OCI-LY7 (cell line): ENCODE measurements at regions not wholly inside any gene's neighbourhood (a gene's known extent, or its start where the extent isn't known, plus 50 kb on each side); places are given as distances from the start of the nearest gene placed in this dataset.

Experiments used
- BruUV-seq: library from RNA; stranded (reverse); fragments of 400-500 nt; replicated peaks from 2 replicates; lab custom pipeline; 2021; lab: Mats Ljungman, UMichigan
- CTCF ChIA-PET: fragments of 300-600 bp; sonication (Branson Sonifier 250); formaldehyde crosslinking; loops from one replicate; lab custom pipeline; 2022; ENCODE audit warnings: antibody characterized with exemption; ENCODE audit not compliant: unreplicated experiment; lab: Charles Lee
- POLR2A ChIA-PET: fragments of 300-600 bp; sonication (Branson Sonifier 250); formaldehyde crosslinking; loops from one replicate; lab custom pipeline; 2022; ENCODE audit warnings: antibody characterized with exemption; lab: Charles Lee
- DNase-seq: peaks from one replicate; pipeline ENCODE4 v3.0.0-alpha.2; 2015; ENCODE audit warnings: low spot score
- H2AFZ ChIP-seq: fragments of 200-600 bp; sonication (generic), shearing (Covaris generic); 2 replicates; pipeline ENCODE4 v1.6.1; 2014; ENCODE audit warnings: mild to moderate bottlenecking, antibody characterized with exemption, low read length, moderate library complexity
- H3K27ac ChIP-seq: fragments of 200-600 bp; sonication (generic); 2 replicates; pipeline ENCODE4 v1.5.1; 2014; ENCODE audit warnings: mixed run types, low read depth, mild to moderate bottlenecking, moderate library complexity, low read length, inconsistent platforms; ENCODE audit not compliant: poor library complexity, severe bottlenecking
- H3K36me3 ChIP-seq: fragments of 200-600 bp; sonication (generic); 2 replicates; pipeline ENCODE4 v1.6.1; 2014; ENCODE audit warnings: mild to moderate bottlenecking, antibody characterized with exemption, low read length, moderate library complexity, mixed read lengths; ENCODE audit not compliant: insufficient read depth
- H3K4me1 ChIP-seq: fragments of 200-600 bp; sonication (generic); 2 replicates; pipeline ENCODE4 v1.5.1; 2014; ENCODE audit warnings: mild to moderate bottlenecking, low read length; ENCODE audit not compliant: insufficient read depth, poor library complexity, severe bottlenecking
- H3K4me2 ChIP-seq: fragments of 200-600 bp; sonication (generic); 2 replicates; pipeline ENCODE4 v1.6.1; 2014; ENCODE audit warnings: mild to moderate bottlenecking, low read length
- H3K4me3 ChIP-seq: fragments of 200-600 bp; sonication (generic); 2 replicates; pipeline ENCODE4 v1.5.1; 2014; ENCODE audit warnings: mild to moderate bottlenecking, low read depth, low read length; ENCODE audit not compliant: poor library complexity, severe bottlenecking
- H3K79me2 ChIP-seq: fragments of 200-600 bp; sonication (generic); 2 replicates; pipeline ENCODE4 v1.6.1; 2016; ENCODE audit warnings: low read depth, mild to moderate bottlenecking, low read length, moderate library complexity, mixed read lengths; ENCODE audit not compliant: insufficient read depth
- H3K9me2 ChIP-seq: fragments of 200-600 bp; sonication (generic); 2 replicates; pipeline ENCODE4 v1.6.1; 2016; ENCODE audit warnings: mild to moderate bottlenecking, low read length, mixed read lengths; ENCODE audit not compliant: insufficient read depth
- H3K9me3 ChIP-seq: fragments of 200-600 bp; sonication (generic); 2 replicates; pipeline ENCODE4 v1.6.1; 2014; ENCODE audit warnings: mild to moderate bottlenecking, mixed run types, low read length, mixed read lengths
- H4K20me1 ChIP-seq: fragments of 200-600 bp; sonication (generic); 2 replicates; pipeline ENCODE4 v1.6.1; 2014; ENCODE audit warnings: mild to moderate bottlenecking, antibody characterized with exemption, low read length, moderate library complexity, mixed read lengths; ENCODE audit not compliant: insufficient read depth
- EZH2phosphoT487 ChIP-seq: fragments of 200-600 bp; sonication (generic); IDR thresholded peaks from 2 replicates; pipeline ENCODE4 v1.6.1; 2018; ENCODE audit warnings: low read depth, borderline replicate concordance, mild to moderate bottlenecking, mixed run types, antibody characterized with exemption, low read length, moderate library complexity, mixed read lengths
- intact Hi-C: fragments of 100-400 bp; cut with micrococcal nuclease; formaldehyde crosslinking; loops from one replicate; pipeline ENCODE4 v1.10.0; 2022; ENCODE audit not compliant: unreplicated experiment
- TF ChIP-seq, protein P1 (sequence below): fragments of 200-600 bp; sonication (generic); conservative IDR thresholded peaks from 2 replicates; pipeline ENCODE4 v1.5.1; 2014; ENCODE audit warnings: mild to moderate bottlenecking, antibody characterized with exemption, low read length, moderate library complexity, mixed read lengths

DNA sequence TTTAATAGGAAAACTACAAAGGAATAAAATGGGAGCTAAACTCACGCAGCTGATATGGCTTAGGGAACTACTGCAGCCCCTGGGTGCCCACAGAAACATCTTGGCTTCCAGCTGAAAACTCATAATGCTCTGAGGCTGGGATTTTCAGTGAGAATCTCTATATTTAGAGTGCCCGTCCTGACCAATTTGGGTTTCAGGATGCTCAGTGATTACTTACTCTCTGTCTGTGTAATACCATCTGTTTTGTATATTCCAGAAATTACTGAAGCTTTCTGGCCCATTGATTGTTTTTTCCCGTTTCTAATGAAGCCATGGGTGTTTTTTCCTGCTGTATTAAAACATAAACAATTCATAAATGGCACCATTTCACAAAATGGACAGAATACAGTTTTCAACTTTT, 50.6 kb upstream of the ZNF385D start:
- Histone ChIP-seq H3K4me3 (no peak overlapping the region), H3K9me3 (no peaks in the 10 kb centered on the region), H3K79me2 (no peaks in the 10 kb centered on the region), H3K27ac (no peak overlapping the region), H2AFZ (no peak overlapping the region), H3K9me2 (no peaks in the 10 kb centered on the region), H3K36me3 (no peaks in the 10 kb centered on the region), H4K20me1 (no peaks in the 10 kb centered on the region), H3K4me1 (no peaks in the 10 kb centered on the region), H3K4me2 (no peak overlapping the region)
- POLR2A ChIA-PET, result no interaction called here
- CTCF ChIA-PET, result no interaction called here
- no peak for TF ChIP-seq EZH2phosphoT487
- TF ChIP-seq, protein P1, sequence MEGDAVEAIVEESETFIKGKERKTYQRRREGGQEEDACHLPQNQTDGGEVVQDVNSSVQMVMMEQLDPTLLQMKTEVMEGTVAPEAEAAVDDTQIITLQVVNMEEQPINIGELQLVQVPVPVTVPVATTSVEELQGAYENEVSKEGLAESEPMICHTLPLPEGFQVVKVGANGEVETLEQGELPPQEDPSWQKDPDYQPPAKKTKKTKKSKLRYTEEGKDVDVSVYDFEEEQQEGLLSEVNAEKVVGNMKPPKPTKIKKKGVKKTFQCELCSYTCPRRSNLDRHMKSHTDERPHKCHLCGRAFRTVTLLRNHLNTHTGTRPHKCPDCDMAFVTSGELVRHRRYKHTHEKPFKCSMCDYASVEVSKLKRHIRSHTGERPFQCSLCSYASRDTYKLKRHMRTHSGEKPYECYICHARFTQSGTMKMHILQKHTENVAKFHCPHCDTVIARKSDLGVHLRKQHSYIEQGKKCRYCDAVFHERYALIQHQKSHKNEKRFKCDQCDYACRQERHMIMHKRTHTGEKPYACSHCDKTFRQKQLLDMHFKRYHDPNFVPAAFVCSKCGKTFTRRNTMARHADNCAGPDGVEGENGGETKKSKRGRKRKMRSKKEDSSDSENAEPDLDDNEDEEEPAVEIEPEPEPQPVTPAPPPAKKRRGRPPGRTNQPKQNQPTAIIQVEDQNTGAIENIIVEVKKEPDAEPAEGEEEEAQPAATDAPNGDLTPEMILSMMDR, result no peak
- no peak for DNase-seq
- no TSS peak for BruUV-seq
- intact Hi-C loops, result no loop called here

GRCh38 chr3:21803604-21804003, 52.6 kb upstream of the ZNF385D start:
- CTCF ChIA-PET, result no interaction called here
- H4K20me1 ChIP-seq, result no peaks in the 10 kb centered on the region
- H3K27ac ChIP-seq, result no peak overlapping the region
- no peak for DNase-seq
- H3K36me3 ChIP-seq, result no peaks in the 10 kb centered on the region
- TF ChIP-seq, protein P1, result no peak
- TF ChIP-seq EZH2phosphoT487, result no peak
- no peak overlapping the region for H2AFZ ChIP-seq
- H3K9me2 ChIP-seq, result no peaks in the 10 kb centered on the region
- no peak overlapping the region for H3K4me3 ChIP-seq
- BruUV-seq, result no TSS peak
- no peaks in the 10 kb centered on the region for H3K9me3 ChIP-seq
- no peak overlapping the region for H3K4me2 ChIP-seq
- POLR2A ChIA-PET, result interaction anchor here (0.6 kb wide), 1 partner anchor 1260 kb away, joined by 3 read pairs; no protein-coding TSS in a partner anchor
- intact Hi-C loops, result no loop called here
- no peaks in the 10 kb centered on the region for H3K4me1 ChIP-seq
- no peaks in the 10 kb centered on the region for H3K79me2 ChIP-seq

GRCh38 chr3:21804330-21804729, 53.3 kb upstream of the ZNF385D start:
- TF ChIP-seq, protein P1, result no peak
- no peak for TF ChIP-seq EZH2phosphoT487
- Histone ChIP-seq H3K36me3 (no peaks in the 10 kb centered on the region), H3K9me2 (no peaks in the 10 kb centered on the region), H3K27ac (no peak overlapping the region), H3K4me3 (no peak overlapping the region), H3K9me3 (no peaks in the 10 kb centered on the region), H3K4me2 (no peak overlapping the region), H3K4me1 (no peaks in the 10 kb centered on the region), H3K79me2 (no peaks in the 10 kb centered on the region), H4K20me1 (no peaks in the 10 kb centered on the region), H2AFZ (no peak overlapping the region)
- no TSS peak for BruUV-seq
- DNase-seq, result no peak
- CTCF ChIA-PET, result no interaction called here
- intact Hi-C loops, result no loop called here
- POLR2A ChIA-PET, result no interaction called here
